ENCODE measurements at regions not wholly inside any gene's neighbourhood (a gene's known extent, or its start where the extent isn't known, plus 50 kb on each side); places are given as distances from the start of the nearest gene placed in this dataset.
A peak's percentile ranks its signal among the peaks of the same experiment; 100 is the strongest.

- 43 to 65% methylated on average over 7 of the region's 7 CpGs for WGBS, 2 donors
- H3K9me3 ChIP-seq, result no peaks in the 10 kb centered on the region
- no peak overlapping the region for H3K4me3 ChIP-seq
- TF ChIP-seq CTCF (IDR thresholded peaks at IDR 0.05), result no peak
- DNase-seq (no peak), FAIRE-seq (no peak), ATAC-seq (no peak)
- intact Hi-C loops (cut with DNase I), result no loop called here
- no peaks in the 10 kb centered on the region for H3K27me3 ChIP-seq
- no peak overlapping the region for H3K27ac ChIP-seq
- no peaks in the 10 kb centered on the region for H3K4me1 ChIP-seq
- H3K36me3 ChIP-seq, result no peaks in the 10 kb centered on the region
Measured at GRCh38 chr7:68173513-68173912, 1176.9 kb downstream of the TYW1 start.

GRCh38 chr7:68176974-68177373 is 1180.3 kb downstream of the TYW1 start:
- intact Hi-C loops (cut with DNase I), result no loop called here
- ATAC-seq (peak in 3 of 4 donors; percentile 79 to 85 (median 80)), FAIRE-seq (no peak)

GRCh38 chr7:68180761-68181160 is 1184.1 kb downstream of the TYW1 start:
- Histone ChIP-seq H3K27me3 (no peaks in the 10 kb centered on the region), H3K9me3 (no peaks in the 10 kb centered on the region), H3K4me3 (no peak overlapping the region), H3K4me1 (no peaks in the 10 kb centered on the region), H3K36me3 (no peaks in the 10 kb centered on the region), H3K27ac (no peak overlapping the region)
- TF ChIP-seq CTCF (IDR thresholded peaks at IDR 0.05), result no peak
- no peak for FAIRE-seq
- intact Hi-C loops (cut with DNase I), result no loop called here
- ATAC-seq, result no peak
- 44 to 73% methylated on average over 5 of the region's 5 CpGs for WGBS, 2 donors
- DNase-seq, result no peak

More at GRCh38 chr7:68176974-68177373, 1180.3 kb downstream of the TYW1 start:
- H3K4me3 ChIP-seq, result no peak overlapping the region
- H3K36me3 ChIP-seq, result no peaks in the 10 kb centered on the region
- no peaks in the 10 kb centered on the region for H3K4me1 ChIP-seq
- peak in 4 of 6 donors; percentile 18 to 56 (median 32) for DNase-seq
- WGBS, 2 donors, result 4 to 8% methylated on average over 9 of the region's 9 CpGs
- H3K27ac ChIP-seq, result no peak overlapping the region
- no peaks in the 10 kb centered on the region for H3K9me3 ChIP-seq
- peak; percentile 52 to 75 (median 64) for TF ChIP-seq CTCF (IDR thresholded peaks at IDR 0.05)
- no peaks in the 10 kb centered on the region for H3K27me3 ChIP-seq

GRCh38 chr7:68183176-68183575 is 1186.5 kb downstream of the TYW1 start:
- Histone ChIP-seq H3K36me3 (no peaks in the 10 kb centered on the region), H3K4me3 (no peak overlapping the region), H3K9me3 (no peaks in the 10 kb centered on the region), H3K4me1 (no peaks in the 10 kb centered on the region), H3K27me3 (no peaks in the 10 kb centered on the region), H3K27ac (no peak overlapping the region)
- no peak for TF ChIP-seq CTCF (IDR thresholded peaks at IDR 0.05)
- intact Hi-C loops (cut with DNase I), result no loop called here
- no peak for ATAC-seq
- FAIRE-seq, result no peak
- WGBS, 2 donors, result 72 to 84% methylated on average over 6 of the region's 6 CpGs
- no peak for DNase-seq

GRCh38 chr7:68185631-68186456 is 1189.2 kb downstream of the TYW1 start:
- no peak for TF ChIP-seq CTCF (IDR thresholded peaks at IDR 0.05)
- intact Hi-C loops (cut with DNase I), result no loop called here
- H3K4me1 ChIP-seq, result no peaks in the 10 kb centered on the region
- FAIRE-seq, result no peak
- H3K36me3 ChIP-seq, result no peaks in the 10 kb centered on the region
- DNase-seq, result no peak
- no peak overlapping the region for H3K4me3 ChIP-seq
- ATAC-seq, result no peak
- no peaks in the 10 kb centered on the region for H3K9me3 ChIP-seq
- H3K27me3 ChIP-seq, result no peaks in the 10 kb centered on the region
- WGBS, 2 donors, result 38 to 40% methylated on average over 16 of the region's 16 CpGs
- H3K27ac ChIP-seq, result no peak overlapping the region

Measured in pancreas (tissue), 10 donors.